Spleen (tissue), 11 donors: ENCODE measurements at regions not wholly inside any gene's neighbourhood (a gene's known extent, or its start where the extent isn't known, plus 50 kb on each side); places are given as distances from the start of the nearest gene placed in this dataset.

Experiments
- DNase-seq: peaks from one replicate; pipeline ENCODE4 v3.0.0-alpha.2; 2020
- H3K27ac ChIP-seq, 8 donors: fragments of 200-600 bp; sonication (generic) in 7 of 8; 1 replicate in 4 of 8; 2 replicates in 4 of 8; pipeline versions ENCODE4 v1.5.0 to v1.8.0; 2016 to 2021; ENCODE audit warnings: inconsistent platforms in 4 of 8, mild to moderate bottlenecking in 4 of 8, moderate library complexity in 1 of 8
- H3K27me3 ChIP-seq, 7 donors: fragments of 200-600 bp; sonication (generic) in 6 of 7; replicated peaks in 1 of 7; 1 replicate in 4 of 7; 2 replicates in 3 of 7; pipeline versions ENCODE4 v1.5.0 to v1.8.0; 2016 to 2021; ENCODE audit warnings: inconsistent platforms in 3 of 7, mild to moderate bottlenecking in 1 of 7
- H3K36me3 ChIP-seq, 6 donors: fragments of 200-600 bp; sonication (generic) in 5 of 6; 1 replicate in 4 of 6; 2 replicates in 2 of 6; pipeline versions ENCODE4 v1.5.0 to v1.8.0; 2016 to 2021; ENCODE audit warnings: inconsistent platforms in 2 of 6
- H3K4me1 ChIP-seq, 6 donors: fragments of 200-600 bp; sonication (generic) in 5 of 6; 1 replicate in 3 of 6; 2 replicates in 3 of 6; pipeline versions ENCODE4 v1.5.0 to v1.8.0; 2016 to 2021; ENCODE audit warnings: inconsistent platforms in 3 of 6
- H3K4me3 ChIP-seq, 8 donors: fragments of 200-600 bp; sonication (generic) in 7 of 8; 1 replicate in 4 of 8; 2 replicates in 4 of 8; pipeline versions ENCODE4 v1.5.0 to v1.8.0; 2016 to 2021; ENCODE audit warnings: inconsistent platforms in 4 of 8, mild to moderate bottlenecking in 4 of 8, moderate library complexity in 2 of 8
- H3K9me3 ChIP-seq, 8 donors: fragments of 200-600 bp; sonication (generic) in 7 of 8; 1 replicate in 4 of 8; 2 replicates in 4 of 8; pipeline versions ENCODE4 v1.5.0 to v1.8.0; 2016 to 2021; ENCODE audit warnings: inconsistent platforms in 4 of 8
- CTCF ChIP-seq, 11 experiments: fragments of 200-600 bp in 7 of 11; fragments of 450-650 bp in 4 of 11; sonication (generic) in 4 of 11; IDR thresholded peaks in 8 of 11; conservative IDR thresholded peaks in 3 of 11; 1 replicate in 7 of 11; 2 replicates in 4 of 11; pipeline versions ENCODE4 v1.4.0 to v1.8.0; 2016 to 2021; ENCODE audit warnings: antibody characterized with exemption in 11 of 11, inconsistent platforms in 4 of 11, mild to moderate bottlenecking in 1 of 11
- POLR2A ChIP-seq, 3 donors: fragments of 450-650 bp; IDR thresholded peaks; one replicate each; pipeline ENCODE4 v1.5.1; 2017; ENCODE audit warnings: antibody characterized with exemption in 3 of 3, mild to moderate bottlenecking in 1 of 3
- POLR2AphosphoS5 ChIP-seq, 3 donors: sonication (generic); formaldehyde crosslinking; IDR thresholded peaks; one replicate each; pipeline ENCODE4 v1.5.1; 2017; ENCODE audit warnings: antibody characterized with exemption in 3 of 3
- WGBS, 5 donors: extraction: QIAGEN DNeasy Blood & Tissue Kit in 3 of 5; methylation state at CpG; one replicate each; pipeline versions ENCODE4 v1.1.5 to v1.1.7; 2013 to 2018; 5-methylcytosine and 5-hydroxymethylcytosine counted together
- intact Hi-C: fragments of 100-400 bp; cut with DNase I; formaldehyde crosslinking; loops from one replicate; pipeline ENCODE4 v1.15.0; 2023; ENCODE audit warnings: low total_unique reads
- donor health status: healthy with polysubstance abuse.
- donor health status: DM: no; HTN: no; CAD: no; lungs with moderate emphysema.
- donor health status: DM: no; HTN: no; CAD: no.
- donor health status: Bipolar disorder and iron deficiency.
- donor health status: healthy.
- donor health status: DM: no; HTN: no; CAD: no.
- donor health status: DM: yes; HTN: yes; CAD: no.

GRCh38 chr2:240205772-240206171 lies 65.3 kb upstream of the OTOS start:
- H3K4me1 ChIP-seq: peaks cover 0 to 6% (median 0%) of the 10 kb centered on the region in 6 donors
- H3K27me3 ChIP-seq: peaks cover 0 to 37% (median 0%) of the 10 kb centered on the region in 7 donors
- H3K27ac ChIP-seq: no peak overlapping the region
- TF ChIP-seq POLR2A (IDR thresholded peaks at IDR 0.05): no peak
- TF ChIP-seq POLR2AphosphoS5 (IDR thresholded peaks at IDR 0.05): no peak
- no peak for TF ChIP-seq CTCF (IDR thresholded peaks at IDR 0.05 in 8 of 11, conservative IDR thresholded peaks at IDR 0.05 in 3 of 11)
- DNase-seq: no peak
- H3K4me3 ChIP-seq: no peak overlapping the region
- 20 to 25% (median 21%) methylated on average over 2 of the region's 2 CpGs for WGBS, 5 donors
- H3K9me3 ChIP-seq: peaks cover 0 to 12% (median 7%) of the 10 kb centered on the region in 8 donors
- intact Hi-C loops: no loop called here
- H3K36me3 ChIP-seq: no peaks in the 10 kb centered on the region

GRCh38 chr2:240206630-240207029 lies 66.2 kb upstream of the OTOS start:
- Histone ChIP-seq H3K9me3 (peaks cover 0 to 12% (median 7%) of the 10 kb centered on the region in 8 donors), H3K4me1 (no peaks in the 10 kb centered on the region), H3K27me3 (peaks cover 0 to 42% (median 0%) of the 10 kb centered on the region in 7 donors), H3K4me3 (no peak overlapping the region), H3K36me3 (no peaks in the 10 kb centered on the region), H3K27ac (no peak overlapping the region)
- intact Hi-C loops: no loop called here
- WGBS, 5 donors: 92 to 98% (median 93%) methylated on average over 4 of the region's 4 CpGs
- TF ChIP-seq CTCF (IDR thresholded peaks at IDR 0.05 in 8 of 11, conservative IDR thresholded peaks at IDR 0.05 in 3 of 11) (no peak), POLR2AphosphoS5 (IDR thresholded peaks at IDR 0.05) (no peak), POLR2A (IDR thresholded peaks at IDR 0.05) (no peak)
- DNase-seq: no peak

- 79 to 93% (median 86%) methylated on average over 3 to 4 of the region's 4 CpGs for WGBS, 5 donors
- TF ChIP-seq POLR2A (IDR thresholded peaks at IDR 0.05): no peak
- TF ChIP-seq CTCF (IDR thresholded peaks at IDR 0.05 in 8 of 11, conservative IDR thresholded peaks at IDR 0.05 in 3 of 11): no peak
- TF ChIP-seq POLR2AphosphoS5 (IDR thresholded peaks at IDR 0.05): no peak
- Histone ChIP-seq H3K36me3 (no peaks in the 10 kb centered on the region), H3K4me1 (no peaks in the 10 kb centered on the region), H3K27me3 (peaks cover 0 to 51% (median 0%) of the 10 kb centered on the region in 7 donors), H3K4me3 (no peak overlapping the region), H3K9me3 (peaks cover 0 to 12% (median 7%) of the 10 kb centered on the region in 8 donors), H3K27ac (no peak overlapping the region)
- peak; percentile 67 for DNase-seq
- intact Hi-C loops: no loop called here
Observed at GRCh38 chr2:240207661-240208060, 67.2 kb upstream of the OTOS start.

GRCh38 chr2:240208096-240208495 lies 67.6 kb upstream of the OTOS start:
- intact Hi-C loops: no loop called here
- no peaks in the 10 kb centered on the region for H3K36me3 ChIP-seq
- no peaks in the 10 kb centered on the region for H3K4me1 ChIP-seq
- H3K27me3 ChIP-seq: peaks cover 0 to 48% (median 0%) of the 10 kb centered on the region in 7 donors
- TF ChIP-seq POLR2AphosphoS5 (IDR thresholded peaks at IDR 0.05) (no peak), CTCF (IDR thresholded peaks at IDR 0.05 in 8 of 11, conservative IDR thresholded peaks at IDR 0.05 in 3 of 11) (no peak), POLR2A (IDR thresholded peaks at IDR 0.05) (no peak)
- H3K27ac ChIP-seq: no peak overlapping the region
- no peak overlapping the region for H3K4me3 ChIP-seq
- peak; percentile 15 for DNase-seq
- WGBS, 5 donors: 86 to 100% (median 94%) methylated on average over 1 to 2 of the region's 2 CpGs
- peaks cover 0 to 12% (median 7%) of the 10 kb centered on the region in 8 donors for H3K9me3 ChIP-seq
